GM12873 (cell line): ENCODE measurements at regions not wholly inside any gene's neighbourhood (a gene's known extent, or its start where the extent isn't known, plus 50 kb on each side); places are given as distances from the start of the nearest gene placed in this dataset.

ENCODE experiments used
- TF ChIP-seq, protein P1 (sequence below): IDR thresholded peaks from 2 replicates; pipeline ENCODE4 v1.5.1; 2012; ENCODE audit warnings: low read depth, mild to moderate bottlenecking, moderate library complexity, low read length, control low read depth; ENCODE audit not compliant: insufficient read depth; ENCODE audit errors: missing control alignments

GRCh38 chr5:102613661-102614060 lies 114.9 kb upstream of the SLCO6A1 start:
- TF ChIP-seq, protein P1, sequence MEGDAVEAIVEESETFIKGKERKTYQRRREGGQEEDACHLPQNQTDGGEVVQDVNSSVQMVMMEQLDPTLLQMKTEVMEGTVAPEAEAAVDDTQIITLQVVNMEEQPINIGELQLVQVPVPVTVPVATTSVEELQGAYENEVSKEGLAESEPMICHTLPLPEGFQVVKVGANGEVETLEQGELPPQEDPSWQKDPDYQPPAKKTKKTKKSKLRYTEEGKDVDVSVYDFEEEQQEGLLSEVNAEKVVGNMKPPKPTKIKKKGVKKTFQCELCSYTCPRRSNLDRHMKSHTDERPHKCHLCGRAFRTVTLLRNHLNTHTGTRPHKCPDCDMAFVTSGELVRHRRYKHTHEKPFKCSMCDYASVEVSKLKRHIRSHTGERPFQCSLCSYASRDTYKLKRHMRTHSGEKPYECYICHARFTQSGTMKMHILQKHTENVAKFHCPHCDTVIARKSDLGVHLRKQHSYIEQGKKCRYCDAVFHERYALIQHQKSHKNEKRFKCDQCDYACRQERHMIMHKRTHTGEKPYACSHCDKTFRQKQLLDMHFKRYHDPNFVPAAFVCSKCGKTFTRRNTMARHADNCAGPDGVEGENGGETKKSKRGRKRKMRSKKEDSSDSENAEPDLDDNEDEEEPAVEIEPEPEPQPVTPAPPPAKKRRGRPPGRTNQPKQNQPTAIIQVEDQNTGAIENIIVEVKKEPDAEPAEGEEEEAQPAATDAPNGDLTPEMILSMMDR: no peak

- TF ChIP-seq, protein P1: no peak
Measured at GRCh38 chr5:102617191-102618187, 118.7 kb upstream of the SLCO6A1 start.

DNA sequence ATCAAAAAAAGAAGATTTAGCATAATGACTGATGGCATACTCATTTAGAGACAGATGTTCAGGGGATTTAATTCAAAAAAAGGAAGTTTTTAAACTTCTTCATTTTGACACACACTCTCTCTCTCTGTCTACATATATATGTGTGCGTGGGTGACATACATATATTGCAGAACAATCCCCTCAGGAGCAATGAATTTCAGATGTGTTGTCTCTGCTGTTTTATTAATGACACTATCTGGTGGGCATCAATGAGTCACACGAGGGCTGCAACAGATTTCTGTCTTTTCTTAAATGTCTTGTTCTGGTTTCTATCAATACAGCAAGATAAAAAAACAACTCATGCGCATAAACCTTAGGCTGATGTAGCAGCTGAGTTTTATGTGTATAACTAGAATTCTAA lies 123.5 kb upstream of the SLCO6A1 start:
- TF ChIP-seq, protein P1: no peak

- TF ChIP-seq, protein P1: no peak
Measured at GRCh38 chr5:102623329-102624065, 124.7 kb upstream of the SLCO6A1 start.

DNA sequence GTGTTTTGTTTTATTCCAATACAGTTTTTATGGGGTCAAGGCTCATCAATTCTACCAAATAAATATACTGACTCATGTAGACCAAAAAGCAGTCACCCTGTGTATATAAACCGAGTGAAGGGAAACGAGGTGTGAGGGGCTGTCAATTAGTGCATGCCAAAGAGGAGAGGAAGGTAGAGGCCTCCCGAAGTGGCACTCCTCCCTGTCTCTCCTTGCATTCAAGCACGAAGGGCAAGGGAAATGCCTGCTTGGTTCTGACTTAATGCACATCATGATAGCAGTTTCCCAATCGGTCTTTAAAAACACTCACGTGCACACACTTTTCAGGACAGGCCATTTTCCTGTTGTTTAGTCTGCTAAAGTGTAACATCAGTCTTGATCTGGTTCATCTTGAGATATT lies 125.6 kb upstream of the SLCO6A1 start:
- TF ChIP-seq, protein P1: no peak

DNA sequence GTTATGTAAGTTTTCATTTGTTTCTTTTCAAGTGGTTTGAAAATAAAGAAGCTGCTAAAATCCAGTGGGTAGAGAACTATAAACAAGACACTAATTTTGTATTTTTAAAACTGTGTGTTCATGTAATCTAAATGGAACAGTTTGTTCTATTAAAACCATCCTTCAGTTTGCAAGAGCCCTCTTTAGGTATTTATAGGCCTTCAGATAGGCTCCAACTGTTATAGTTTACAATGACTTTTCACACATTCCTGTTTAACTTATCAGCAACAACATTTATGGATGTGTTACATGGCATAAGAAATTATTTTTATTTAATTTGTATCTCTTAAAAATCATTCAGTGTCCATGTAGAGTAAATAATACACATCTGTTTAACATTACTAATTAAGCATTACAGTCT lies 126.7 kb upstream of the SLCO6A1 start:
- TF ChIP-seq, protein P1: no peak

DNA sequence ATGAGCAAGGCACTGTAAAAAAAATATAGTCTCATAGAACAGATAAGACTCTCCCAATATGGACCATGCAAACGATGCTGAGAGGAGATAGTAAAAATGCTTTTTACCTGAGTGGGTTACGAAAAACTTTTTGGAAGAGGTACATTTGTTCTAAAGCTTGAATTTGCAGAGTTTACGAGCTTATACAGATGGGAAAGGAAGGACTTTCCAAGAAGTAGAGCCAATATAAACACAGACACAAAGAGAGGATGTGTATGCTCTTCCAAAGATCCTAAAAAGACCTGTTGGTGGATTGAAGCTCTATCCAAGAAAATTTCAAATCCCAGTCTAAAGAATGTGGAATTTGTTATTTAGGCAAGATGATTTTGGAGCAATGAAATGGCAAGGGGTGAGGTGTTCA lies 127.1 kb upstream of the SLCO6A1 start:
- TF ChIP-seq, protein P1: no peak
